ENCODE measurements at regions not wholly inside any gene's neighbourhood (a gene's known extent, or its start where the extent isn't known, plus 50 kb on each side); places are given as distances from the start of the nearest gene placed in this dataset.
"Not testable (repeated sequence)": the region's sequence is repeated elsewhere in the genome, so short reads cannot be mapped to it uniquely, and the experiment has no call there.

DNA sequence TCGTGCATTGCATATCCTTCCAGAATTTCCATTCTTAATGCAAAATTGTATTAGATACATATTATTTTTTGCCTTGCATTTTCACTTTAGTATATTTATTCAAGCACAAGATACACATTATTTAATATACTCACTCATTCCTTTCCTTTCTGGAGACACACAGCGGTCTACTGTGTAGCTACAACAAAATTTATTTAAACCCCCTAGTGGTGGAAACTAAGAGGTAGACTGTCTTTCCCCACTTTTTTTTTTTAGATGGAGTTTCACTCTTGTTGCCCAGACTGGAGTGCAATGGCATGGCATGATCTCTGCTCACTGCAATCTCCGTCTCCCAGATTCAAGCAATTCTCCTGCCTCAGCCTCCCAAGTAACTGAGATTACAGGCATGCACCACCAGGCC lies 2040.3 kb upstream of the PCDH20 start:
- Histone ChIP-seq H3K4me1 (no peaks in the 10 kb centered on the region), H3K79me2 (no peaks in the 10 kb centered on the region), H3K9me3 (ENCODE audit: control insufficient read depth, low read length) (no peaks in the 10 kb centered on the region), H3K4me2 (ENCODE audit: low read length) (no peak overlapping the region), H3K36me3 (ENCODE audit: control insufficient read depth, insufficient read depth, low read length) (no peaks in the 10 kb centered on the region), H3K9ac (no peak overlapping the region), H3K4me3 (ENCODE audit: low read depth, low read length) (no peak overlapping the region), H2AFZ (no peak overlapping the region), H3K27me3 (ENCODE audit: control insufficient read depth, insufficient read depth, low read length) (no peaks in the 10 kb centered on the region), H3K27ac (no peak overlapping the region)
- no peak for TF ChIP-seq CTCF (IDR thresholded peaks at IDR 0.05)

DNA sequence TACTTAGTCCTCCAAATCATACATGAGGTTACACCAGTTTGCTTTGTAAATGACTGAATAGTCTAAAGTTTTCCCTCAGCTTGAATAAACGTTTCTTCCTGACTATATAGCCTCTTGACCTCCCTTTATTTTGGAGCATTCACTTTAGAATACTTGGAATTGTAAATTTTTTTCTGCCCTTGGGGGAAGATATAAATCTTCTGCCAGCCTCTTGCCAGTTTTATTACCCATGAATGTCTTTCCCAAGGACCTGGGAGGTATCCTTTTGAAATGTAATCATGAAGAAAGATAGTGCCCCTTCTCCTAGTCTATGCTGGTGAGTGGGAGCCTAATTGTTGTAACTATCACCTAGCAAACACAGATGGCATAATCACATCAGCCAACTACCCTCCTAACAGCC lies 2033.9 kb upstream of the PCDH20 start:
- Histone ChIP-seq H3K27ac (no peak overlapping the region), H3K4me1 (no peaks in the 10 kb centered on the region), H3K79me2 (no peaks in the 10 kb centered on the region)

GRCh38 chr13:63448692-63449091 lies 2033.0 kb upstream of the PCDH20 start:
- Histone ChIP-seq H3K9me3 (ENCODE audit: control insufficient read depth, low read length) (no peaks in the 10 kb centered on the region), H3K27me3 (ENCODE audit: control insufficient read depth, insufficient read depth, low read length) (no peaks in the 10 kb centered on the region), H3K9ac (no peak overlapping the region), H3K4me1 (no peaks in the 10 kb centered on the region), H3K27ac (no peak overlapping the region), H3K36me3 (ENCODE audit: control insufficient read depth, insufficient read depth, low read length) (no peaks in the 10 kb centered on the region), H3K4me2 (ENCODE audit: low read length) (no peak overlapping the region), H3K4me3 (ENCODE audit: low read depth, low read length) (no peak overlapping the region), H2AFZ (no peak overlapping the region), H3K79me2 (no peaks in the 10 kb centered on the region)
- TF ChIP-seq CTCF (IDR thresholded peaks at IDR 0.05): no peak

More for the DNA sequence above, 2033.9 kb upstream of the PCDH20 start:
- Histone ChIP-seq H3K9me3 (ENCODE audit: control insufficient read depth, low read length) (no peaks in the 10 kb centered on the region), H3K27me3 (ENCODE audit: control insufficient read depth, insufficient read depth, low read length) (no peaks in the 10 kb centered on the region), H3K4me2 (ENCODE audit: low read length) (no peak overlapping the region), H3K9ac (no peak overlapping the region), H3K36me3 (ENCODE audit: control insufficient read depth, insufficient read depth, low read length) (no peaks in the 10 kb centered on the region), H2AFZ (no peak overlapping the region), H3K4me3 (ENCODE audit: low read depth, low read length) (no peak overlapping the region)
- no peak for TF ChIP-seq CTCF (IDR thresholded peaks at IDR 0.05)

- no peak overlapping the region for H3K4me3 ChIP-seq (ENCODE audit: low read depth, low read length)
- H3K27ac ChIP-seq: no peak overlapping the region
- no peak for TF ChIP-seq CTCF (IDR thresholded peaks at IDR 0.05)
- no peaks in the 10 kb centered on the region for H3K4me1 ChIP-seq
- H3K9me3 ChIP-seq (ENCODE audit: control insufficient read depth, low read length): no peaks in the 10 kb centered on the region
- H3K4me2 ChIP-seq (ENCODE audit: low read length): no peak overlapping the region
- H3K36me3 ChIP-seq (ENCODE audit: control insufficient read depth, insufficient read depth, low read length): no peaks in the 10 kb centered on the region
- no peak overlapping the region for H2AFZ ChIP-seq
- H3K27me3 ChIP-seq (ENCODE audit: control insufficient read depth, insufficient read depth, low read length): no peaks in the 10 kb centered on the region
- H3K9ac ChIP-seq: no peak overlapping the region
- H3K79me2 ChIP-seq: no peaks in the 10 kb centered on the region
These were observed 2030.7 kb upstream of the PCDH20 start for GRCh38 chr13:63446329-63446728.

DNA sequence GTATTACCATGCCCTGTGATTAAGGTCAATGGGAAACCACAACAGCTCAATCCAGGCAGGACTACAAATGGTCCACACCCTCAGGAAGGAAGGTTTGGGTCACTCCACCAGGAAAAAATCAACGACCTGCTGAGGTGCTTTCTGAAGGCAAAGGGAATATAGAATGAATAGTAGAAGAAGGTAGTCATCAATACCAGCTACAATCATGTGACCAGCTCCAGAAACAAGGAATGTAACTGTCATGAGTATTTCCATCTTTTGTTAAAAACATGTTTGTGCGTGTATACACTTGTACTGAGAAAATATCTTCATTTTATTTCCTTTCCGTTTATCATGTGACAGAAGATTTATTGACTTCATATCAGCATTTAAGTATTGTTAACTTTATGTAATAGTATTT lies 2028.6 kb upstream of the PCDH20 start:
- not testable (repeated sequence) for H3K9ac ChIP-seq; H3K4me1 ChIP-seq; H2AFZ ChIP-seq; H3K27me3 ChIP-seq (ENCODE audit: control insufficient read depth, insufficient read depth, low read length); H3K4me3 ChIP-seq (ENCODE audit: low read depth, low read length); H3K4me2 ChIP-seq (ENCODE audit: low read length); H3K9me3 ChIP-seq (ENCODE audit: control insufficient read depth, low read length); H3K79me2 ChIP-seq; H3K27ac ChIP-seq; H3K36me3 ChIP-seq (ENCODE audit: control insufficient read depth, insufficient read depth, low read length)

All from parathyroid adenoma (tissue), 2 donors.